Head of caudate nucleus (tissue), 42 donors: ENCODE measurements at regions not wholly inside any gene's neighbourhood (a gene's known extent, or its start where the extent isn't known, plus 50 kb on each side); places are given as distances from the start of the nearest gene placed in this dataset.

Experiments
- DNase-seq, 42 donors: peaks; one replicate each; pipeline versions ENCODE4 v3.0.0 to v3.0.0-alpha.2; 2020 to 2021; ENCODE audit warnings: mixed read lengths in 7 of 42
- intact Hi-C: fragments of 100-400 bp; cut with DNase I; formaldehyde crosslinking; loops from one replicate; pipeline ENCODE4 v1.15.0; 2022

DNA sequence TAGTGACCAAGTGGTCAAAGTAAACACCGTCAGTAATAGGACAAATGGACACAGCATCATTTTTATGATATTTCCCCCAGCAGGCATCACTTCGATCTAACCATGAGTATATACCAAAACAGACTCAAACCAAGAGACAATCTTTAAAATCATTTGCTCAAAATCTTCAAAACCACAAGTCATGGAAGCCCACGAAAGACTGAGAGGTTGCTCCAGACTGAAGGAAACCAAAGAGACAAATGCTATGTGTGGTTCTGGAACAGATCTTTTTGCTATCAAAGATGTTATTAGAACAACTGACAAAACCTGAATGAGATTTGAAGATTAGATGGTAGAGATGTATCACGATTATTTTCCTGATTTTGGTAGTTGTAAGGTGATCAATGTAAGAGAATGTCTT is 197.7 kb downstream of the TBXT start:
- intact Hi-C loops: no loop called here
- no peak for DNase-seq

DNA sequence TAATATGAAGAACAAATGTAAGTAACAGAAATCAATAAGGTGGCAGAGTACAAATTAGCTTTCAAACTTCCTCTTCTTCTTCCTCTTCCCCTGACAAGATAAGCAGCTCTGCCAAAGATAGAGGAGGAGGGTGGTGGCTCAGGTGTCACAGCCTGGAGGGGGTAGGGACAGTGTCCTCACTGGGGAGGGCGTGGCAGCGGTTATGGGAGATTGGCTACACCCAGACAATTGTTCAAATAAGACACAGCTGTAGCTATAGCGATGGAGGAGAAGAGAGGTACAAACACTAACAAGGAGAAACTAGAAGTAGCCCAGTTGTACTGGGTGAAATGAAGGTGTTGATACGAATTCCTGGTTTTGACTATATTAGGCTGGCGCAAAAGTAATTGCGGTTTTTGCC is 198.5 kb downstream of the TBXT start:
- intact Hi-C loops: no loop called here
- DNase-seq: no peak

DNA sequence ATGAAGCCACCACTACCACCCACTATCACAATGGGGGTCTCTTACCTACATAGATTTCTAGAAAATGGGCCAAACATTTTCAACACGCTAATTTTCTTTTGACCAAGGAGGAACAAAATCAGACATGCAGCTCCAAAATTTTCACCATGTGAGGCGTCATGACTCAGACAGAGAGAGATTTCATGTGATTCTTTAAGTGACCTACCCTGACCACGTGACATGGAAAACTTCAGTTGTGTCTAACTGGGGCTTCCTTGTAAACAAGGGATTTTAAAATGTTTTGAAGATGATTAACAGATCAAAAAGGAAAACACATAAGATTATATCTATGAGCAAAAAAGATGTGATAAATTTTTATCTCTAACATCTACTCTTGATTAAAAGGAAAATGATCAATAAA is 199.2 kb downstream of the TBXT start:
- intact Hi-C loops: no loop called here
- DNase-seq: no peak

DNA sequence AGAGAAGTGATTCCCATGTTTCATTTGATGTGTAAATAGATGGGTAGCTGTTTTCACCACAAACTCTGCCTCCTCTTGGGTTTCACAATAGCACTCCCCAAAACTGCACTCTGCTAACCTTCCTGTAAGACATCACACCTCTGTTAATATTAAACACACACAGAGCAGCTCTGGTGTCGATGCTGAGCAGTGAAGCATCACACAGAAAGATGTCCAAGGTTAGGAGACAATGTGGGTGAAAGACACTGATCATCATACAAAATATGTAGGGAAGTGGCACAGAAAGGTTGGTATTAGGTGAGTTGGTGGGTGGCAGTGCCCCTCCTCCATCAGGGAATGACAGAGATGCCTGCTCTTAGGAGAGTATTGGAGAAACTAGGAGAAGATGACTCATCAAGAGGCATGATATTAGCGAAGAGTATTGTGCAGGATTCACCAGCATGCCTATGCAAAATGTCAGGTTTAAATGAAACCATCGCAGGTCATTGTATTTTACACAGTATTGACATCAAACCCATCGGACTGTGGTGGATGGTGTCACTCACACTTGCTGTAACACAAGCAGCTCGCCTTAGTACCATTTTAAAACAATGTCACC is 199.7 kb downstream of the TBXT start:
- DNase-seq: peak in 4 of 42 donors; percentile 11 to 42 (median 16)
- intact Hi-C loops: no loop called here

DNA sequence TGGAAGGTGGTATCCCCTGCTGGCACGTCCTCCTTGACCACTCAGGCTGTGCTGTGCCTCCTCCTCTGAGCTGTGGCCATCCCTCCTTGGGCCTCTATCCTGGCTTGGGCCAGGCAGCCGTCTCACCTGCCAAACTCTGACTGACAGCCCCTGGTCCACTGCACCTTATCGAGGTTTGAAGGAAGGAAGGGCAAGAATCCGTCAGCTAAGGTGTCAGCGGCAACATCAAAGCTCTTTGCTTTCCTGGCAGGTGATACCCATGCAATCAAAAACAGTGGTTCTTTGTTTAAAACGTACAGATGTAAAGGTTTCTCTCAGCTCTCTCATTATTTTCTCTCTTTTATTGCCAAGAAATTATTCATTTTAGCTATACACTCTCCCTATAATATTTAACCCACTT is 203.9 kb downstream of the TBXT start:
- intact Hi-C loops: no loop called here
- DNase-seq: no peak

DNA sequence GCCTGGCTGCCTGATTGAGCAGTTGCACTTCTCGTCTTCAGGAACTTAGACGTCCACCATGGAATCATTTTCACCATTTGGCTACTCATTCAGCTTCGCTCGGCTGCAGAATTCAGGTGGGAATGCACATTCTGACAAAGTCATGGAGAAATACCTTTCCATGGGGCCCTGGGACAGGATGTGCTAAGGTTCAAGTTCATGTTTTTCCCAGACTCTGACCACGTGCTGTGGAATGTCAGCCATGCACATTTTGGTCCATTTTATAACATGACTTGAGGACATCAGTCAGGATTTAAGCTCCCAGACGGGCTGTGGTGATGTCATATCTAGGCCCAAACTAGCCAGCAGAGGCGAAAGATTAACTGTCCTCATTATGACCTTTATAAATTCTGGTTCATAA is 205.3 kb downstream of the TBXT start:
- intact Hi-C loops: no loop called here
- DNase-seq: no peak

DNA sequence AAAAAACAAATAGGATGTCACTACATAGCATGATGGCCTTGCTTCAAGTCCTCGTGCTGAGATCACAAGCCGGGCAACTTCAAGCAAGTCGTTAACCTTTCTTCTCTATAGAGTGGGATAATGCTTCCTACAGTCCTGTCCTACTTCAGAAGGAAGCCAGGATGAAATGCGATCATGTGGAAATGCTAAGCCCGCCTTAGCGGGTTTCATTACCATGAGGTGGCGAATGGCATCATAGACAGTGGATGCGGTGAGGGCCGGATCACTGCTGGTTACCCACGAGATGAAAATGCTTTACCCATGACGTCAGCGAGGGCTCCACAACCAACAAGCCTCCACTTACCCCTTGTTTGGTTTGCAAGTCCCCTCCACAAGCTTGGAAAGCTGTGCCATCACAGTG is 206.4 kb downstream of the TBXT start:
- intact Hi-C loops: no loop called here
- DNase-seq: no peak

DNA sequence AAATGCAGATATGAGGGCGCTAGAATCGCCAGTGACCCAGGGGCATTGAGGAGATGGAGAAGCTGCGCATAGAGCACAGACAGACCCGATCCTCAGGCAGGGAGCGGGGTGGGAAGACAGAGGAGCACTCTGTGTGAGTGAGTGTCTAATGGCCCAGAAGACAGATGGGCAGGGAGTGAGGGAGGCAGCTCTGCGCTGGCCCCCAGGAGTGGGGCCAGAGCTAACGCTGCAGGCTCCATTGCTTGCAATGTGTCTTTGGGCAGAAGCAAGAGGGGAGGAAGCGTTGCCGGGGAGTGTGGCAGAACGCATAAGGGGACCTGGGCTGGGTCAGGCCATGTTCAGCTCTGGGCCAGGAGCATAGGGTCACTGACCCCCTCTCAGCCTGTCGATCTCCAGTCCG is 207.0 kb downstream of the TBXT start:
- DNase-seq: no peak
- intact Hi-C loops: no loop called here

DNA sequence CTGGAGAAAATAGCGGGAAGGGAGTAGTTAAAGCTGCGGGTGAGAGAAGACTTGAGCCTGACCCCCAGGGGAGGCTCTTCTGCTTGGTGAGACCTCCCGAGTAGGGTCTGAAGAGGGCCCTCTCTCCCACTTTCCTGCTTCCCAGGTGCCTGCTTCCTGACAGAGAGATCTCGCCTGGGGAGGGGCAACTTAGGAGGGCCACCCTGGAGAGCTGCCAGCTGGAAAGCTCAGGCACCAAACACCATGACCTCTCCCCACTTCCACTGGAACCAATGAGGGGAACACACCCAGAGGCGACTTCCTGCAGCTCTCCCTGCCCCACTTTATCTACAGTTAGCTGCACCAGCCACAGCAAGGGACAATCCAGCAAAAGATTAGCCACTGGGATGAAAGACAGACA is 208.0 kb downstream of the TBXT start:
- DNase-seq: no peak
- intact Hi-C loops: no loop called here

DNA sequence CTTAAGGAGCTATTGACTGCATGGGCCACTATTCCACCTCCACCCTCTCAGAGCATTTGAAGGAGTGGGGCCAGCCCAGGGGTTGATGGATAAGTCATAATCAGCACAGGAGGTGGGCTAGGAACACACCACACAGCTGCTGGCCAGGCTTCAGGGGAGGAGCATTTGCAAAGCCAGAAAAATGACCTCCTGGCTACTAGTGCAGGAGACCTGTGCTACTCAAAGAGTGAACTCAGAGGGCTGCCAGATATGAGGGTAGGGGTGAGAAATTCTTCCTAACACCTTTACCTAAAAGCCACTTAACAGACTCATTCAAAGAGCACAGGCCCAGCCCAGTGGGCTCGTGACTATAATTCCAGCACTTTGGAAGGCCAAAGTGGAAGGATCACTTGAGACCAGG is 210.8 kb downstream of the TBXT start:
- intact Hi-C loops: no loop called here
- DNase-seq: no peak

DNA sequence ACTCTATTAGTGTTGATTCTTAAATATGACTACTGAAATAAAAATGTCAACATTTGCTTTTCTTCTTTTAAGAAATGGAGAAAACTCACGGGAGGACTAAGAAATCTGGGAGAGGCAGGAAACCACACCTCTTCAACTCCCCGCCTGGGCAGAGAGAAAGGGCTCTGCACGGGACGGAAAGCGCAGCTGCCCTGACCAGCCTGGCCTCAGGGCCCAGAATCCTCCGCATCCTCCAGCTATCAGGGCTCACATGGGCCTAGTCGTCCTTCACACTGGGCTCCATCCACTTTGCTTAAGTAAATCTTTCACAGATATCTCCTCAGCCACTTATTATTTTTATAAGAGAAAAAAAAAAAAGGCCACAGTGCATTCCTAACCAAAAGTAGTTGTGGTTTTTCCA is 215.1 kb downstream of the TBXT start:
- no peak for DNase-seq
- intact Hi-C loops: no loop called here

DNA sequence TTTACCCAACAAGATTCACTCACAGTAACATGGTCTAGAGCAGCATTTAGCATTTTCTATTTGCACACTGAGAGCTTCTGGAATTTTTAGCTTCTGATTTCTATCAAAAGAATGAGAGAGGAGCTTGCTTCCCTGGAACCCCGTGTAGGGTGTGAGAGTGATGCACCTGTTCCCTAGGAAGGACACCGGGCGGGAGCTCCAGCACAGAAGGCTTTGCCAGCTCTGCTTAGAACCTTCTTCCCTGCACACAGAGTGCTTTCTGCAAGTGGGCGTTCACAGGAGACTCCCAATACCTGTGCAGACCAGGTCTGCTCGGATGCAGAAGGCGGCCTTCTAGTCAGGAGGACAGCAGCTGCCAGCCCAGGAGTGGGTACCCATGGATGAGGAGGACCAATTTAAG is 217.3 kb downstream of the TBXT start:
- no peak for DNase-seq
- intact Hi-C loops: no loop called here

DNA sequence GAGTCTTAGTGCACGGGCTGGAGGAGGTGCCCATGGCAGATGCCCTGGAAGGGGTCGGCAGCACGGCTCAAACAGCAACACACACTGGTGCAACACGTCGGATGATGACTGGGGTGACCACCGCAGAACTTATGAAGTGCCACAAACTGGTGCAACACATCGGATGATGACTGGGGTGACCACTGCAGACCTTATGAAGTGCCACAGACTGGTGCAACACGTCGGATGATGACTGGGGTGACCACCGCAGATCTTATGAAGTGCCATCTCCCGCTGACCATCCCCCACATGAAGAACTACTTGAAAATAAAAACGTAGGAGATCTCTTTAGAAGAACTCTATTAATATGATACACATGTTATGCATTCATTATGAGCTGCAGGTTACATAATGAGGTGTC is 218.3 kb downstream of the TBXT start:
- intact Hi-C loops: no loop called here
- DNase-seq: no peak

DNA sequence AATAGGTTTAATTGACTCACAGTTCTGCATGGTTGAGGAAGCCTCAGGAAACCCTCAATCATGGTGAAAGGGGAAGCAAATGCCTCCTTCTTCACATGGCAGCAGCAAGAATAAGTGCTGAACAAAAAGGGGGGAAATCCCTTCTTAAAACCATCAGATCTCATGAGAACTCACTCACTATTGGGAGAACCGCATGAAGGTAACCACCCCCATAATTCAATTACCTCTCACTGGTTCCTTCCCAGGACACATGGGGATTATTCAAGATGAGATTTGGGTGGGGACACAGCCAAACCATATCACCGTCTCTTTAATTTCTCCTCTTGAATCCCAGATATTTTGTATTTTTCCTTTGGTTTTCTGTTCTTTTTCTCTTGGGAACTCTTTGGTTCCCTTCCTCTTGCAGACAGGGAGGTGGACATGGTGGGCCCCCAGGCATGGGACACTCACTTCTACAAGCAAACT is 223.6 kb downstream of the TBXT start:
- intact Hi-C loops: no loop called here
- no peak for DNase-seq

DNA sequence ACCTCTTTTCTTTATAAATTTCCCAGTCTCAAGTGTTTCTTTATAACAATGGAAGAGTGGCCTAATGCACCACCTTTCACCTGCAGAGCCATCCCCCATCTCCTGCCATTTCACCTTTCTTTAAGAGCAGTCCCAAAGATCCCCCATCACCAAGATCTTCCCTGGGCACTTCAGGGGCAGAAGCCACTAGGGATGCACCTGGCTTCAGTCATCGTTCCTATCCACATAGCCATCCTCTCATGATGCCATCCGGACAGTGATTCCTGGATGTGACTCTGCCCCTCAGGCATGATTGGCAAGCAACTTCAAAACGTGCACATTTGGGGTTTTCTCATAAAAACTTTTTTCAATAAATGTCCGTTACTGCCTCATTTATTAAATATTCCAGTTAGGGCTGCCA is 225.9 kb downstream of the TBXT start:
- intact Hi-C loops: no loop called here
- no peak for DNase-seq

DNA sequence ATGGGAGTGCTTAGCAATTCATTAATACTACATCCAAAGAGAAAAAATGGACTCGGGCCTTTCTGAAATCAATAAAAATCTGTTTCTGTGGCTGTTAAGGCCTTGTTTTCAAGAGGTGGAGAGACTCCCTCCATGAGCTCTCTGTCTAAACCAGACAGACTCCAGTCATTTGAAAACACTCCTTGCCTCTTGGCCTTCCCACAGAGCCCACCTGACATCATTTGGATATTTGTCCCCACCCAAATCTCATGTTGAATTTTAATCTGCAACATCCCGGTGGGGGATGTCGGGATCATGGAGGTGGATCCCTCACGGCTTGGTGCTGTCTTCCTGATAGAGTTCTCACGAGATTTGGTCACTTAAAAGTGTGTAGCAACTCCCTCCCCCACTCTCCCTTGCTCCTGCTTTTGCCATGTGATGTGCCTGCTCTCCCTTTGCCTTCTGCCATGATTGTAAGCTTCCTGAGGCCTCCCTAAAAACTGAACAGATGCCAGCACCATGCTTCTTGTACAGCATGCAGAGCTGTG is 226.3 kb downstream of the TBXT start:
- intact Hi-C loops: no loop called here
- DNase-seq: no peak

DNA sequence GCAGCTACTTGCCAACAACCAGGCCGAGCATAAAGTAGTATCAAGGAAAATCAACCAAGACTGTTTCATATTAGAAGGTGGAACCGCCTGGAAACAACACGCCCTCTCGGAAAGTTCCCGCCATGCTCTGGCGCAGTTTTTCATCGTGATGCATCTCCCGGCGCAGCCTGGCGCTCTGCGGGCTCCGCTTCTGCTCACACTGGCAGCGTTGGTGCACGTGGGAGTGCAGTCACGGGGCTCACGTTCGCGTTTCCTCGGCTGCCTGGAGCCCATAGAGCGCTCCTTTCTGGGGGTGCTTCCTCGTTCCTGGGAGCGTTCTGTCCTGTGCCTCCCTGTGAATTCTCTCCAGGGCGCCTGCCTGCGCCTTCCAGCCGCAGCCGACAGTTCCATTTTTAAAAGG is 227.3 kb downstream of the TBXT start:
- no peak for DNase-seq
- intact Hi-C loops: no loop called here

DNA sequence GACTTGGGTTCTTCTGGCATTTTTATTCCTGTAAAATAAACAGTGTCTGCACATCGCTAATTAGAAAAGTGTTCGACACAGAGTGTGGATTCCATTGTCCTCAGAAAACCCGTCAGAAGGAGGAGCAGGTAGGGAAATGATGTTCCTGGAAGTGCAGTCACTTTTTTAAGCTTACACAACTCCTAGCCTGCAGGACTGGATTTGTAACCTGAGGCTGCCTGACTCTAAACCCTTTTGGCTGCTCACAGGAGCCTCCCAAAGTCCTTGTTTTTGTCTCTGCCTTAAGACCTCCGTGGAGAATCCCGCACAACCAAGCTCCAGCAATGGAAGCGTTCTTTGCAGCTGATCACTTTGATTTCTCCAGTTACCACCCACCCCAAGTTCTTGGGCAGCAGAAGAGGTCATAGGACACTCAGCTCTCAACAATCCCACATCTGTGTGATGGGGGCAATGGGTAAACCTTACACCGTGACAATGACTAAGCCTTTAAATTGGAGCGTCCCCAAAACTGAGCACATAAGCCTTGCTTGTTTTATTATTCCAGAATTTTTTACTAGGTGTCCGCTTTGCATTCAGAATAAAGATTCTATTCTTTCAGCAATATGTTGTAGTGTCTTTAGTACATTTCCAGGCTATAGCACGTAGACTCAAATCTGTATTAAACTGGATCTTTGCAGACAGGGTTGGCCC is 227.9 kb downstream of the TBXT start:
- DNase-seq: no peak
- intact Hi-C loops: no loop called here

DNA sequence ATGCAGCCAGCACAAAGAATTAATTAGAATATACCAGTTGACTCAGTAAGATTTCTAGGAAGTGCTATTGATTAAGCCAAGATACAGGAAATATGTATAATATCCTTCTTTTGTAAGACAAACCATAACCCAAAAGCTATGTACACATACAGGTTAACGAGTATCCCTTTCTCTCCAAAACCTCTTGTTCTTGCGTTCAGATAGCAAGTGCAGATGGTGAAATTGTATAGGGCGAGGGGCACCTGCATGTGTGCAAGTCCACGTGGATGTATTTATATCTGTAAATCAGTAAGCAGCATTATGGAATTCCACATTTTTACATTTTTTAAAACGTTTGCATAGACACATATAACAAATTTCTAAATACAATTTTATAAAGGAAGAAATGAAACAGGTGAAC is 228.6 kb downstream of the TBXT start:
- no peak for DNase-seq
- intact Hi-C loops: no loop called here

DNA sequence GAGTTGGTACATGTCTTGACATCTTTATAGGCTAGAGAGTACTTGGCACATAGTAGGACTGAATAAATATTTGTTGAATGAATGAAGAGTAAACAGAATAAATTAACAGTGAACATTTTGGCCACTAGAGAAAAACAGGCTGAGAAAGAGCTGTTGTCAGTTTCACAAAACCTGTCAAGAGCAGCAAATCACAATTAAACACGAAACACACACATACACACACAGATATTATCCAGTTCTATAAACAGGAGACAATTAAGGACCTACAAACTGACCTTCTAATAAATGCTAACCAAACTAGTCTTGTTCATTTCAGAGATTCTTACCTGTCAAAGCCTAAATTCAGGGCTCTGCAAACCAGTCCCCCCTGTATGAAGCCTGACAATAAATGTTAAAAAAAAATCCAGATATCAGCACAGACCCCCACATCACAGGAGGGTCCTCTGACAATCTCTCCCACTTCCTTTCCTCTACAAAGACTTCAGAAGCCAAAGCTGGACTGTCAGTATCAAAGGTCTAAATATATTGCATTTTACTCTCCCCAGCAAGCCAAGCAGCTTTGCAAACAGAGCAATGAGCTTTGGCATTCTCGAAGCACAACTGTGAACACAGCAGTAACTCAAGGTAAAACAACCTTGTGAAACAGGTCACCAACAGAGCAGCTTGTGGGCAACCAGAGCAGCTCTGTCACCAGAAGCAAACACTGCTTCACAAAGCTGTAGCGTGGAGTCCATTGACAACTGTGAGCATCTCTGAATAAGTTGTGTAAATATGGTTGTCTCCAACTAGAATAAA is 229.9 kb downstream of the TBXT start:
- DNase-seq: no peak
- intact Hi-C loops: no loop called here
